ENCODE measurements at regions not wholly inside any gene's neighbourhood (a gene's known extent, or its start where the extent isn't known, plus 50 kb on each side); places are given as distances from the start of the nearest gene placed in this dataset.
"Not testable (repeated sequence)": the region's sequence is repeated elsewhere in the genome, so short reads cannot be mapped to it uniquely, and the experiment has no call there.

DNA sequence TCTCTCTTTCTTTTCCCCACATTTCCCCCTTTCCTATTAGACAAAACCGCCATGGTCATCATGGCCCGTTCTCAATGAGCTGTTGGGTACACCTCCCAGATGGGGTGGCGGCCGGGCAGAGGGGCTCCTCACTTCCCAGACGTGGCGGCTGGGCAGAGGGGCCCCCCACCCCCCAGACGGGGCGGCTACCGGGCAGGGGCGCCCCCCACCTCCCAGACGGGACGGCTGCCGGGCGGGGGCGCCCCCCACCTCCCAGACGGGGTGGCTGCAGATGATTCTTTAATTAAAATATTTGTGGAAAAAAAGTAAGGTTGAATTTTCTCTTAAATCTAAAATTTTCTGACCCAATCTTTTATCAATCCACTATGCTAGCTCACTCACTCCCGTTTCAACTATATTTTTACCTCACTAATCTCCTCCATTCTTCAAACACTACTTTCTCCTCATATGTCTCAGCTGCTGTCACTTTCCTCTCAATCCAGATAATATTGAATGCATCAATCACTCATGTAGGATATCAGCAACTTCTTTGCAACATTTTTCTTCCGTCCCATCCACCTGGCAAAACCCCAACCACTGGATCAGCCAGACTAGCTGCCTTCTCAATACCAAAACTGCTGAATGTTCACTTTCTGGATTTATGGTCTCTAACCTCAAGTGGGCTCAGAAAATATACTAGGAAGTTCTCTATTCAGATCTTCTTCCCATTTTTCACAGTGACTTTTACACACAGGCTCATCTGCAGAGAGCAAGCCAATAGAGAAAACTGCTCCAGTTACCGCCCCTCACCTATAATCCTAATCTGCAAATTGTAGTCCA is 81.1 kb upstream of the TRIM24 start:
- no peak for DNase-seq

DNA sequence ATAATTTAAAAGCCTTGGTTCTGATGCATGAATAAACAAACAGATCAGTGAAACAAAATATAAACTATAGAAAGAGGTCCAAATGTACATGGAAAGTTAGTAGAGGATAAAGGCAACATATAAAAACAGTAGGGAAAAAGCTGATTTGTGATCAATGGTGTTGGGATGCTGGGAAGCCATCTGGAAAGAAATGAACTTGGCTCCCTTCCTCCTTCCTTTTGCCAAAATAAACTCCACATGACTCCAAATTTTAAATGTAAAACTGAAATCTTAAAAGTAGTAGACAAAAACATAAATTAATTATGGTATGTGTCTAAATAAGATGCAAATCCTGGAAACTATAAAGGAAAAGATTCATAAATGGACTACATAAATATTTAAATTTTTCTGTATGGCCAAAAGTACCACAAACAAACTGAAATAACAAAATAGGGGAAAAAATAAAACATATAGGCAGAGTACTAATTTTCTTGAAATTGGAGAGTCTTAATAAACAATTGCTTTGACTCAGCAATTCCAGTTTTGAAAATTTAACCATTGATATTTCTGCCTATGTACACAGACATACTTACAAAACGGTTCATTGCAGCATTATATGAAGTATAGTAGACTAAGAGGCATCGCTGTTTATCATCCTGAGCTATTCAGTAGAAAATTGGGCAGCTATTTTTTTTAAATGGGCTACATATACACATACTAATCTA is 77.0 kb upstream of the TRIM24 start:
- no peak for DNase-seq

DNA sequence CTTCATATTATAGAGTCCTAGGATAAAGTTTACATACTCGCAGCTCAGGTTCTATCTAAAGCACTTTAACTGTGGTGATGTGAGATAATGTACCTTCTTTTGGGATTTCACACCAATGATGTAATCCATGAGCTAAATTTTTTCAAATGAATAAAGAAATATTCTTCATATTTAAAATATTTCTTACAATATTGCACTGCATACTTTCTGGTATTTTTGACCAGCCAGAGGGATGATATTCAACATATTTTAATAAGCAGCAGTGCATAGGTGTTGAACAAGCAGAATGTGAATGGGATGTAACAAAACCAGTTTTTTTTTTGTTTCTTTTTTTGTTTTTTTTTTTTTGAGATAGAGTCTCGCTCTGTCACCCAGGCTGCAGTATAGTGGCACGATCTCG is 73.2 kb upstream of the TRIM24 start:
- DNase-seq: no peak

DNA sequence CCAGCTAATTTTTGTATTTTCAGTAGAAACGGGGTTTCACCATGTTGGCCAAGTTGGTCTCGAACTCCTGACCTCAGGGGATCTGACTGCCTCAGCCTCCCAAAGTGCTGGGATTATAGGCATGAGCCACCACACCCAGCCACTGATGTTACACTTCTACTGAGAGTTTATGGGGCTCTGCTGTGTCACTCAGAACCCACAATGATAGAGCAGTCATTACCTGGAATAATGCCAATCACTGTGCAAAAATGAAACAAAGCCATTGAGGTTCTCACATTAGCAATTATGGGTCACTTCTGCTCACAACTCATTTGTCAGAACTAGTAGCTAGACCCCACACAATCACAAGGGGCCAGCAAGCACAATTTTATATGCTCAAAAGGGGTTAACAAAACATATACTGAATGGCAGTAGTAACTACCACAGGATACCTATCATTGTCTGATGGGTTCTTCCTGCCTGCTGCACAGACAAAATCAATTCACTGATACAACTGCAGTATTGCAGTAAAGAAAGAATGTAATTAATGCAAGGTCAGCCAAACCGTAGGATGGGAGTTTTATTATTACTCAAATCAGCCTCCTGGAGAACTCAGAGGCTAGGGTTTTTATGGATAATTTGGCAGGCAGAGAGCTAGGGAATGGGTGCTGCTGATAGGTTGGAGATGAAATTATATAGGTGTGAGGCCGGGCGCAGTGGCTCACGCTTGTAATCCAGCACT is 72.1 kb upstream of the TRIM24 start:
- no peak for DNase-seq

DNA sequence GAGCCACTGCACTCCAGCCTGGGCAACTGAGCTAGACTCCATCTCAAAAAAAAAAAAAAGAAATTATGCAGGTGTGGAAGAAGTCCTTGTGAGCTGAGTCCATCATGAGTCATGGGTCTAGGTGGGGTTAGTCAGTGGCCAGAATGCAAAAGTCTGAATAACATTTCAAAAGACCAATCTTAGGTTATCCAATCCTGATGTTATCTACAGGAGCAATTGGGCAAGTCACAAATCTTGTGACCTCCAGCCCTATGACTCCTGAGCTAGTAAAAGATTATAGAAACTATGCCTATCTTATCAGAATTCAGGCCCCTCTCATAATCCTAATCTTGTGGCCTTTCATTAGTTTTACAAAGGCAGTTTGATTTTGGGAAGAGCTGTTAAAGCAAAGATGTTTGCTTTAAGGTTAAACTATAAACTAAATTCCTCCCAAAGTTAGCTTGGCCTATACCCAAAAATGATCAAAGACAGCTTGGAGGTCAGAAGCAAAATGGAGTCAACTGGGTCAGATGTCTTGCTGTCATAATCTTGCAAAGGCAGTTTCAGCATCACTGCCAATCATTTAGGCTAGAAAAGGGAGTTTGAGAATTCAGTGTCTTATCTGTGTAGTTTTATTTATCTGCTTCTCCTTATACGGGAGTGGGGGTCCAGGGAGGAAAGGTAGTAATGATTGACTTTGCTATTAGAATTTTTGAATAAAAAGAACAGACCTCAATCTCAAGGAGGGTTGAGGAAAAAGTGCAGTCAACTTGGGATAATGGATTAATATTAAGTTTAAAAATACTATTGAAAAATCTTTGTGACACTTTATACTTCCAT is 71.2 kb upstream of the TRIM24 start:
- no peak for DNase-seq

DNA sequence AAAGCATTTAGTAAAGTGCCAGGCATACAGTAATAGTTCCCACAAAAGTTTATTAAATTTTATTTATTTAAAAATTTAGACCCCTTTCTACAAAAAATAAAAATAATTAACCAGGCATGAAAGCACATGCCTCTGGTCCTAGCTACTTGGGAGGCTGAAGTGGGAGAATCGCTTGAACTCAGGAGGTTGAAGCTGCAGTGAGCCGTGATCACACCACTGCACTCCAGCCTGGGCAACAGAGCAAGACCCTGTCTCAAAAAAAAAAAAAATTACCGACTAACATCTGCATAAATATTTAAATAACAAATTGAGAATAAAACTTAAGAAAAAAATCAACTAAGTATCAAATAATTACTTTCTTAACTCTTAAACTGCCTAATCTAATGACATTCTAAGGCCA is 64.3 kb upstream of the TRIM24 start:
- no peak for DNase-seq

GRCh38 chr7:138396251-138397070 is 63.6 kb upstream of the TRIM24 start:
- no peak for DNase-seq

DNA sequence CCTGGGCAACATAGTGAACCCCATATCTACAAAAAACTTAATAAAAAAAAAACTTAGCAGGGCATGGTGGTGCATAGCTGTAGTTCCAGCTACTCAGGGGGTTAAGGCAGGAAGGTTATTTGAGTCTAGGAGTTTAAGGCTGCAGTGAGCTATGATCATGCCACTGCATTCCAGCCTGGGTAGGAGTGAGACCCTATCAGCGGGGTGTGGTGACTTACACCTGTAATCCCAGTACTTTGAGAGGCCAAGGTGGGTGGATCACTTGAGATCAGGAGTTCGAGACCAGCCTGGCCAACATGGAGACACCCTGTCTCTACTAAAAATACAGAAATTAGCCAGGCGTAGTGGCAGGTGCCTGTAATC is 63.0 kb upstream of the TRIM24 start:
- not testable (repeated sequence) for DNase-seq

DNA sequence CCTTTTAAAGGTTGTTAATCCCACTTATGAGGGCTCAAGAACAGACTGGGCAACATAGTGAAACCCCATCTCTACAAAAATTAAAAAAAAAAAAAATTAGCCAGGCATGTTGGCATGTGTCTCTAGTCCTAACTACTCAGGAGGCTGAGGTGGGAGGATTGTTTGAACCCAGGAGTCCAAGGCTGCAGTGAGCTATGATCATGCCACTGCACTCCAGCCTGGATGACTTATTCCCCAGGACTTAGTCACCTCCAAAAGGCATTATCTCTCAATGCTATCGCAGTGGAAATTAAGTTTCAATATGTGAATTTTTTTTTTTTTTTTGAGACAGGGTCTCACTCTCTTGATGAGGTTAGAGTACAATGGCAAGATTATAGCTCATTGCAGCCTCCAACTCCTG is 61.2 kb upstream of the TRIM24 start:
- no peak for DNase-seq

DNA sequence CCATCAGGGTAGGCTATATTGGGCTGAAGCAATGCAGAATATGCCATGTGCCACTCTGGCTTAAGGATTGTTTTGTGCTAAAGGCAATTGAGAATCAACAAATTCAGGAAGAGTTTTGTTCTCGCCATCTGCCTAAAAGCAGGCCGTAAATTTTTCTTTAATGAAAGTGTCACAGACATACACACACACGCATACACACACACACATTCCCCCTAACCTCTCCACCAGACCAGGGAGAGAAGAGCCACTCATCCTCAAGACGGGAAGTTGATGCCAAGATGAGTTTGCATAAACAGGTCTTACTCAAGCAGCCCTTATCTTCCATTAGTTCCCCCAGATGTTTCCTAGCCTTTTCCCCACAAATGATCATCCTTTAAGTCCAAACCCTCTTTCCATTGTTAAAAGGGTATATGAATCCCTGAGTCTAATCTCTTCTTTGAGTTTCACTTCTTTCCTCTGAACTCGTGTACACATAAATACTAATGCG is 59.6 kb upstream of the TRIM24 start:
- DNase-seq: no peak

- DNase-seq: no peak
Measured at GRCh38 chr7:138402749-138403148, 57.3 kb upstream of the TRIM24 start.

DNA sequence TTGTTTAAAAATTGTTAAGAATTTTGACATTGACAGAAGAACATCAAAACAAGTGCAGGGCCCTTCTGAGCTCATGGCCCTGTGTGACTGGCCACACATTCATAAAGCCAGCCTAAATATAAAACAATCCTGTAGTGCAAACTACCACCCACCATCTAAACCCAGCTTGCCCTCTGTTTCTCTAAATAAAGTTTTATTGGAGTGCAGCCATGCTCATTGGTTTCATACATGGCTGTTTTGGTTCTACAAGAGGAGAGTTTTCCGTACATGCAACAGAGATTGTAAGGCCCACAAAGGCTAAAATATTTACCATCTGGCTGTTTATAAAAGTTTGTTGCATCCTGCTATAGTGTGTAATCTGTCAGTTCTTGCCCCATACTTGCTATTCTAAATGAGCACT is 54.6 kb upstream of the TRIM24 start:
- DNase-seq: no peak

- DNase-seq: no peak
Measured at GRCh38 chr7:138407792-138408191, 52.3 kb upstream of the TRIM24 start.
